ENCODE measurements at regions not wholly inside any gene's neighbourhood (a gene's known extent, or its start where the extent isn't known, plus 50 kb on each side); places are given as distances from the start of the nearest gene placed in this dataset.

- no peak for TF ChIP-seq POLR2A (IDR thresholded peaks at IDR 0.05)
- TF ChIP-seq, protein P1, sequence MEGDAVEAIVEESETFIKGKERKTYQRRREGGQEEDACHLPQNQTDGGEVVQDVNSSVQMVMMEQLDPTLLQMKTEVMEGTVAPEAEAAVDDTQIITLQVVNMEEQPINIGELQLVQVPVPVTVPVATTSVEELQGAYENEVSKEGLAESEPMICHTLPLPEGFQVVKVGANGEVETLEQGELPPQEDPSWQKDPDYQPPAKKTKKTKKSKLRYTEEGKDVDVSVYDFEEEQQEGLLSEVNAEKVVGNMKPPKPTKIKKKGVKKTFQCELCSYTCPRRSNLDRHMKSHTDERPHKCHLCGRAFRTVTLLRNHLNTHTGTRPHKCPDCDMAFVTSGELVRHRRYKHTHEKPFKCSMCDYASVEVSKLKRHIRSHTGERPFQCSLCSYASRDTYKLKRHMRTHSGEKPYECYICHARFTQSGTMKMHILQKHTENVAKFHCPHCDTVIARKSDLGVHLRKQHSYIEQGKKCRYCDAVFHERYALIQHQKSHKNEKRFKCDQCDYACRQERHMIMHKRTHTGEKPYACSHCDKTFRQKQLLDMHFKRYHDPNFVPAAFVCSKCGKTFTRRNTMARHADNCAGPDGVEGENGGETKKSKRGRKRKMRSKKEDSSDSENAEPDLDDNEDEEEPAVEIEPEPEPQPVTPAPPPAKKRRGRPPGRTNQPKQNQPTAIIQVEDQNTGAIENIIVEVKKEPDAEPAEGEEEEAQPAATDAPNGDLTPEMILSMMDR (IDR thresholded peaks at IDR 0.05), result no peak
Measured at GRCh38 chr1:47618222-47618720, 180.4 kb downstream of the FOXD2 start.

Measured in esophagus squamous epithelium (tissue), 4 donors.